ENCODE measurements at regions not wholly inside any gene's neighbourhood (a gene's known extent, or its start where the extent isn't known, plus 50 kb on each side); places are given as distances from the start of the nearest gene placed in this dataset.

DNA sequence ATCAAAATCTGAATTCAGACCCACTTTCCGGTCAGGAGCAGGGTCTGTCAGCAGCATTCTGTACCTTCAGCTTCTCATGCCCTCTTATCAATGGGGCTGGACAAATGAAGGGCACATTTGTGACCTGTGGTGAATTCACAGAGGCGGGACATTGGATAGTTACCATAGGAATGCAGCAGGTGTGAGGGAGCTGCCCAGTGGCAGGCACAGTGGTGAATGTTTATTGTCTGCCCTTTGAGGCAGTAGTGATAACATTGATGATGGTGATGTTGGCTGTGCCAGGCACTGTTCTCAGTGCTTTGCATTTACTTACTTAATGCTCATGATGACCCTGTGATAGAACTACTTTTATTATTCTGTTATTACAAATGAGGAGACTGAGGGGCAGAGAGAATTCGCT lies 101.2 kb upstream of the KIT start:
- FAIRE-seq, result no peak
- TF ChIP-seq, protein P1, sequence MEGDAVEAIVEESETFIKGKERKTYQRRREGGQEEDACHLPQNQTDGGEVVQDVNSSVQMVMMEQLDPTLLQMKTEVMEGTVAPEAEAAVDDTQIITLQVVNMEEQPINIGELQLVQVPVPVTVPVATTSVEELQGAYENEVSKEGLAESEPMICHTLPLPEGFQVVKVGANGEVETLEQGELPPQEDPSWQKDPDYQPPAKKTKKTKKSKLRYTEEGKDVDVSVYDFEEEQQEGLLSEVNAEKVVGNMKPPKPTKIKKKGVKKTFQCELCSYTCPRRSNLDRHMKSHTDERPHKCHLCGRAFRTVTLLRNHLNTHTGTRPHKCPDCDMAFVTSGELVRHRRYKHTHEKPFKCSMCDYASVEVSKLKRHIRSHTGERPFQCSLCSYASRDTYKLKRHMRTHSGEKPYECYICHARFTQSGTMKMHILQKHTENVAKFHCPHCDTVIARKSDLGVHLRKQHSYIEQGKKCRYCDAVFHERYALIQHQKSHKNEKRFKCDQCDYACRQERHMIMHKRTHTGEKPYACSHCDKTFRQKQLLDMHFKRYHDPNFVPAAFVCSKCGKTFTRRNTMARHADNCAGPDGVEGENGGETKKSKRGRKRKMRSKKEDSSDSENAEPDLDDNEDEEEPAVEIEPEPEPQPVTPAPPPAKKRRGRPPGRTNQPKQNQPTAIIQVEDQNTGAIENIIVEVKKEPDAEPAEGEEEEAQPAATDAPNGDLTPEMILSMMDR (IDR thresholded peaks at IDR 0.05; ENCODE audit: insufficient read depth, missing control alignments), result no peak
- DNase-seq (ENCODE audit: insufficient read length, low spot score), result no peak

DNA sequence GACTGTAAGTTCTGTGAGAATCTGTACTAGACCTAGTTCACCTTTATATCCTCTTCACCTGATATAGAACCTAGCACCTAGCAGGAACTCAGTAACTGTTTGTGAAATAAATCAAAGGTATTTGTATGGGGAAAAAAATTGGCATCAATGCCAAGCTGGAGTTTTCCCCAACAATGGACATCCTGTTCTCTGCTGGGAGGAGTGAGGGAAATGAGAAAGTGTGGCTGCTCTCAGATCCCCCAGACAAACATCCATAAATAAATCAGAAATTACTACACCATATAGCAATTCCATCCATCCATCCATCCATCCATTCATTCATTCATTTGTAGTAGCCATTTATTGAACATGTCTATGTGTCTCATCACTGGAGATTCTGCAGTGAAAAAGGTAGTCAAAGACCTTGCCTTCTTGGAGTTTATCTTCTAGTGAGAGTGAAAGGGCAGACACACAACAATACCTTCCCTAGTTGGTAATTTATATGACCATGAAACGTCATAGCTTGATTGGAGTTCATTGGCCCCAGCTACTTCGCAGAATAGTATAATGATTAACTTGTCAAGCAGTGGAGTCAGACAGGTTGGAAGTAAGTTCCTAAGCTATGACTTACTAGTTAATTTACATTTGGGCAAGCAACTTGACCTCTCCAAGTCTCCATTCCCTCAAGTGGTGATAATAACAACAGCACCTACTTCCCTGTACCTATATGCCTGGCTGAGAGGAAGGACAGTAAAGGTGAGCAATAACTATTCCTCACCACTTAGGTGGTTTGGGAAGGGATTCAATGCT lies 98.7 kb upstream of the KIT start:
- DNase-seq (ENCODE audit: insufficient read length, low spot score), result no peak
- FAIRE-seq, result no peak
- TF ChIP-seq, protein P1 (IDR thresholded peaks at IDR 0.05; ENCODE audit: insufficient read depth, missing control alignments), result no peak

DNA sequence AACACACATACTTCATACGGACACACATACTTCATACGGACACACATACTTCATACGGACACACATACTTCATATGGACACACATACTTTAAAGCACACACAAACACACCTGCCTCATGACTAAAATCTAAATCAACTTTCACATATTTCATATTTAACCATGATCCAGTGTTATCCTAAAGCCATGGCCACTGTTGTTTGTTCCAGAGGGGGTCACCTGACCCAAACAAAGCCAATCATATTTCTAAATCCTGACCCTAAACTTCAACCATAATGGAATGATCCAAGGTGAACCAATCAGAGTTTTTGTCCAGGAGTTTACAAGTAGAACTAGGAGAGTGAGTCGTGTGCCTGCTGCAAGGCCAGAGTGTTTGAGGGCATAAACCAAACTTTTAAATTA lies 97.2 kb upstream of the KIT start:
- TF ChIP-seq, protein P1 (IDR thresholded peaks at IDR 0.05; ENCODE audit: insufficient read depth, missing control alignments), result no peak
- no peak for FAIRE-seq
- no peak for DNase-seq (ENCODE audit: insufficient read length, low spot score)

DNA sequence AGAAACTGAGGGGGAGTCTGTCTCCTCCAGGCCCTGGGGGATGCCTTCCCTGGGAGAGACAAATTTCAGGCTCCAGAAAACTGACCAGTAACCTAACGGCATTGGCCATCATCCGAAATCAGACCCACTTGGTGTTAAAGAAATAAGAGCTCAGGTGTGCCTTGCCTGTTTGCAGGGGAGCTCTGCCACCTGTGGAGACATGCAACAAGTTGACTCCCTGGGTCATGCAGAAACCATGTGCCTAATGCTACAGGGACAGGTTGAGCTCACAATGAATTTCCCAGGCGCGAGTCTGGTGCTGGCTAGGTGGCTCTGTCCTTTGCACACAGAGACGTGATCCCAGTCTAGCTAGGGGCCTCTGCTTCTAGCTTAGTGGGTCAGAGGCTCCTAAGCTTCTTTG lies 95.8 kb upstream of the KIT start:
- TF ChIP-seq, protein P1 (IDR thresholded peaks at IDR 0.05; ENCODE audit: insufficient read depth, missing control alignments), result no peak
- DNase-seq (ENCODE audit: insufficient read length, low spot score) (no peak), FAIRE-seq (no peak)

DNA sequence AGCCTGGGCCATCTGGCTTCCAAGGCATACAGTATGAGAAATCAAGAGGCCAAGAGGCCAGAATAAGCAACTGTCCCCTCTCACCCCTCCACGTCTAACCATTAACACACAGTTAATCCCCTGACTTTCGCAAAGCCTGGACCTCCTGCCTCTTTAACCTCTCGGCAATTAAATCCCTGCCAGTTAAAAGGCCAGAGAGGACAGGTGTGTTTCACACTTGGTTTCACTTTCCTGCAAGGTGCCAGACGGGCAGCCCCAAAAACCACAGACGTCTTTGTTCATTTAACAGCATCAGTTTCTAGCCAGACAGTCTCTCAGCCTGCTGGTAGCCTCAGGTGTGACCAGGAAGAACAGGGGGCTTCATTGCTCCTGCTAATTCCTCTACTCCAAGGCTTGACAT lies 91.1 kb upstream of the KIT start:
- no peak for DNase-seq (ENCODE audit: insufficient read length, low spot score)
- TF ChIP-seq, protein P1 (IDR thresholded peaks at IDR 0.05; ENCODE audit: insufficient read depth, missing control alignments), result no peak
- no peak for FAIRE-seq

DNA sequence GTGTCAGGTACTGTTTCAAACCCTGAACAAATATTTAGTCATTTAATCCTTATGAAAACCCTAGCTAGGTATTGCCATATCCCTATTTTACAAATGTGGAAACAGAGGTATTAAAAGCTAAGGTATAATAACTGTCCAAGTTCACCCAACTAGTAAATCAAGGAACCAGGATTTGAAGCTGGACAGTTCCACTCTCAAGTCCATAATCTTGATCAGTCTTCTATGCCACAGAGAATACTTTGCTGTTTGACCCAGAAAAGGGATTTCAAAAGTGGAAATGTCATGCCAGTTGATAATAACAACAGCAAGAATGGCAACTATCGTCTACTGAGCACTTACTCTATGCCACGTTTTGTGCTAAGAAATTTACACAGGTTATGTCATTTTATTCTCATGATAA lies 90.4 kb upstream of the KIT start:
- no peak for DNase-seq (ENCODE audit: insufficient read length, low spot score)
- FAIRE-seq, result no peak
- TF ChIP-seq, protein P1 (IDR thresholded peaks at IDR 0.05; ENCODE audit: insufficient read depth, missing control alignments), result no peak

DNA sequence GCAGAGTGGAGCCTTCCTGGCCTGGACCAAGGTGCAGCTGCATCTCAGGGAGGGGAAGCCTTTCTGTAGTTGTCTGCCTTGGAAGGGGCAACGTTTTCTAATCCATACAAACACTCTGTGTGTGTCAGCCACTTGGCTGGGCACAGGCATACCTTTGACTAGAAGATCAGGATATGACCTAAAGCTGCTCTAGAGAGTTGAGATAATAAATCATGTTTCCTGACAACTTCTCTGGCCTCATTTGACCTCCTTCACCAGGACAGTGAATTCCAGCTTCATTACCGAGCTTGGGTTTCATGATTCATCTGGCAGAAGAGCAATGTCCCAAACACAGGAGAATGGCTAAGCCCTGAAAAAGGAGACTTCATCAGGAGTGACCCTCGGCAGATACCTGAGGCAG lies 89.6 kb upstream of the KIT start:
- FAIRE-seq (no peak), DNase-seq (ENCODE audit: insufficient read length, low spot score) (no peak)
- TF ChIP-seq, protein P1 (IDR thresholded peaks at IDR 0.05; ENCODE audit: insufficient read depth, missing control alignments), result no peak

All from D721Med (cell line).